ENCODE measurements at regions not wholly inside any gene's neighbourhood (a gene's known extent, or its start where the extent isn't known, plus 50 kb on each side); places are given as distances from the start of the nearest gene placed in this dataset.

DNA sequence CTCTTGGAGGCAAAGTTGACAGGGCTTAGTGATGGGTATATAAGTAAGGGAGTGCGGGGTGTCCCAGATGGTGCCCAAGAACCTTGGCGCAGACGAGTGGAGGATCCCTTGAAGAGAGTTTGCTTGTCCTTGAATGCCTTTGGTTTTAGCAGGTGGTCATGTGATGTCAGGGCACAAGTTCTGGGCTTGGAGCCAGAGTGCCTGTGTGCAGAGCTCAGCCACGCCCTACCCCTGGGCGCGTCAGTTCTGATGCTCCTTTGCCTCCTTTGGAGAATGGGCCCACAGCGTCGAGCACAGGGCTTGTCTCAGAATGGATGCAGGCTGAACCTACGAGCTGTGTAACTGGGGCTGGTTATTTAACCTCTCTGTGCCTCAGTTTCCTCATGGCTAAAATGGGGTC is 412.2 kb upstream of the EEF2KMT start:
- TF ChIP-seq, protein P1, sequence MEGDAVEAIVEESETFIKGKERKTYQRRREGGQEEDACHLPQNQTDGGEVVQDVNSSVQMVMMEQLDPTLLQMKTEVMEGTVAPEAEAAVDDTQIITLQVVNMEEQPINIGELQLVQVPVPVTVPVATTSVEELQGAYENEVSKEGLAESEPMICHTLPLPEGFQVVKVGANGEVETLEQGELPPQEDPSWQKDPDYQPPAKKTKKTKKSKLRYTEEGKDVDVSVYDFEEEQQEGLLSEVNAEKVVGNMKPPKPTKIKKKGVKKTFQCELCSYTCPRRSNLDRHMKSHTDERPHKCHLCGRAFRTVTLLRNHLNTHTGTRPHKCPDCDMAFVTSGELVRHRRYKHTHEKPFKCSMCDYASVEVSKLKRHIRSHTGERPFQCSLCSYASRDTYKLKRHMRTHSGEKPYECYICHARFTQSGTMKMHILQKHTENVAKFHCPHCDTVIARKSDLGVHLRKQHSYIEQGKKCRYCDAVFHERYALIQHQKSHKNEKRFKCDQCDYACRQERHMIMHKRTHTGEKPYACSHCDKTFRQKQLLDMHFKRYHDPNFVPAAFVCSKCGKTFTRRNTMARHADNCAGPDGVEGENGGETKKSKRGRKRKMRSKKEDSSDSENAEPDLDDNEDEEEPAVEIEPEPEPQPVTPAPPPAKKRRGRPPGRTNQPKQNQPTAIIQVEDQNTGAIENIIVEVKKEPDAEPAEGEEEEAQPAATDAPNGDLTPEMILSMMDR (IDR thresholded peaks at IDR 0.05): no peak
- TF ChIP-seq POLR2A (IDR thresholded peaks at IDR 0.05): no peak

Measured in uterus (tissue), 2 donors.